ENCODE measurements at regions not wholly inside any gene's neighbourhood (a gene's known extent, or its start where the extent isn't known, plus 50 kb on each side); places are given as distances from the start of the nearest gene placed in this dataset.

DNA sequence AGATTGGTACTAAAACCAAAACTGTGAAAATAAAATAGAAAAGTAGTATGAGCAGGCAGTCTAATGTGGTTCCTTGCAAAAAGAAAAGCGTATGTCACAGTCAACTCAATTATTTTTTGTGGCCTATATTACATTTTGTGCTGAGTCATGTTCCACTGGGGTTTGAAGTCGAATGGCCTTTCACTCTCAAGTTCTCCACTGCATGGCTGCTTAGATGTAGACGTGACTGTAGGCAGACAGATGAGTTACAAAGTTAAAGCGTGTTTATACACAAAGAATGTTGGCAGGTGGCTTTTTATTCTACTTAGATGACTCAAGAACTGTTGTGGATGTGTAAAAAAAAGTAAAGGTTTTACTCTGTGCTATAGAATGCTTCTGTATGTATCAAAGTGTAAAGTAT, 133.9 kb downstream of the SLITRK6 start (continued):
- TF ChIP-seq, protein P1, sequence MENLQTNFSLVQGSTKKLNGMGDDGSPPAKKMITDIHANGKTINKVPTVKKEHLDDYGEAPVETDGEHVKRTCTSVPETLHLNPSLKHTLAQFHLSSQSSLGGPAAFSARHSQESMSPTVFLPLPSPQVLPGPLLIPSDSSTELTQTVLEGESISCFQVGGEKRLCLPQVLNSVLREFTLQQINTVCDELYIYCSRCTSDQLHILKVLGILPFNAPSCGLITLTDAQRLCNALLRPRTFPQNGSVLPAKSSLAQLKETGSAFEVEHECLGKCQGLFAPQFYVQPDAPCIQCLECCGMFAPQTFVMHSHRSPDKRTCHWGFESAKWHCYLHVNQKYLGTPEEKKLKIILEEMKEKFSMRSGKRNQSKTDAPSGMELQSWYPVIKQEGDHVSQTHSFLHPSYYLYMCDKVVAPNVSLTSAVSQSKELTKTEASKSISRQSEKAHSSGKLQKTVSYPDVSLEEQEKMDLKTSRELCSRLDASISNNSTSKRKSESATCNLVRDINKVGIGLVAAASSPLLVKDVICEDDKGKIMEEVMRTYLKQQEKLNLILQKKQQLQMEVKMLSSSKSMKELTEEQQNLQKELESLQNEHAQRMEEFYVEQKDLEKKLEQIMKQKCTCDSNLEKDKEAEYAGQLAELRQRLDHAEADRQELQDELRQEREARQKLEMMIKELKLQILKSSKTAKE (IDR thresholded peaks at IDR 0.05; ENCODE audit: low read depth, poor library complexity, severe bottlenecking), result peak; percentile 29
- TF ChIP-seq, protein P2, sequence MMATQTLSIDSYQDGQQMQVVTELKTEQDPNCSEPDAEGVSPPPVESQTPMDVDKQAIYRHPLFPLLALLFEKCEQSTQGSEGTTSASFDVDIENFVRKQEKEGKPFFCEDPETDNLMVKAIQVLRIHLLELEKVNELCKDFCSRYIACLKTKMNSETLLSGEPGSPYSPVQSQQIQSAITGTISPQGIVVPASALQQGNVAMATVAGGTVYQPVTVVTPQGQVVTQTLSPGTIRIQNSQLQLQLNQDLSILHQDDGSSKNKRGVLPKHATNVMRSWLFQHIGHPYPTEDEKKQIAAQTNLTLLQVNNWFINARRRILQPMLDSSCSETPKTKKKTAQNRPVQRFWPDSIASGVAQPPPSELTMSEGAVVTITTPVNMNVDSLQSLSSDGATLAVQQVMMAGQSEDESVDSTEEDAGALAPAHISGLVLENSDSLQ (IDR thresholded peaks at IDR 0.05), result peak; percentile 22; the same call in 1 of the 2 replicates
- peak; percentile 21; the same call in 1 of the 2 replicates for TF ChIP-seq ZNF217 (IDR thresholded peaks at IDR 0.05)
- TF ChIP-seq, protein P3, sequence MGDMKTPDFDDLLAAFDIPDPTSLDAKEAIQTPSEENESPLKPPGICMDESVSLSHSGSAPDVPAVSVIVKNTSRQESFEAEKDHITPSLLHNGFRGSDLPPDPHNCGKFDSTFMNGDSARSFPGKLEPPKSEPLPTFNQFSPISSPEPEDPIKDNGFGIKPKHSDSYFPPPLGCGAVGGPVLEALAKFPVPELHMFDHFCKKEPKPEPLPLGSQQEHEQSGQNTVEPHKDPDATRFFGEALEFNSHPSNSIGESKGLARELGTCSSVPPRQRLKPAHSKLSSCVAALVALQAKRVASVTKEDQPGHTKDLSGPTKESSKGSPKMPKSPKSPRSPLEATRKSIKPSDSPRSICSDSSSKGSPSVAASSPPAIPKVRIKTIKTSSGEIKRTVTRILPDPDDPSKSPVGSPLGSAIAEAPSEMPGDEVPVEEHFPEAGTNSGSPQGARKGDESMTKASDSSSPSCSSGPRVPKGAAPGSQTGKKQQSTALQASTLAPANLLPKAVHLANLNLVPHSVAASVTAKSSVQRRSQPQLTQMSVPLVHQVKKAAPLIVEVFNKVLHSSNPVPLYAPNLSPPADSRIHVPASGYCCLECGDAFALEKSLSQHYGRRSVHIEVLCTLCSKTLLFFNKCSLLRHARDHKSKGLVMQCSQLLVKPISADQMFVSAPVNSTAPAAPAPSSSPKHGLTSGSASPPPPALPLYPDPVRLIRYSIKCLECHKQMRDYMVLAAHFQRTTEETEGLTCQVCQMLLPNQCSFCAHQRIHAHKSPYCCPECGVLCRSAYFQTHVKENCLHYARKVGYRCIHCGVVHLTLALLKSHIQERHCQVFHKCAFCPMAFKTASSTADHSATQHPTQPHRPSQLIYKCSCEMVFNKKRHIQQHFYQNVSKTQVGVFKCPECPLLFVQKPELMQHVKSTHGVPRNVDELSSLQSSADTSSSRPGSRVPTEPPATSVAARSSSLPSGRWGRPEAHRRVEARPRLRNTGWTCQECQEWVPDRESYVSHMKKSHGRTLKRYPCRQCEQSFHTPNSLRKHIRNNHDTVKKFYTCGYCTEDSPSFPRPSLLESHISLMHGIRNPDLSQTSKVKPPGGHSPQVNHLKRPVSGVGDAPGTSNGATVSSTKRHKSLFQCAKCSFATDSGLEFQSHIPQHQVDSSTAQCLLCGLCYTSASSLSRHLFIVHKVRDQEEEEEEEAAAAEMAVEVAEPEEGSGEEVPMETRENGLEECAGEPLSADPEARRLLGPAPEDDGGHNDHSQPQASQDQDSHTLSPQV (IDR thresholded peaks at IDR 0.05), result no peak
- TF ChIP-seq BHLHE40 (IDR thresholded peaks at IDR 0.05; ENCODE audit: borderline replicate concordance in 1 of 2, low read depth in 2 of 2, low read length in 1 of 2), result peak in 1 of 2 experiments; percentile 39; a peak in 1 of 4 replicates
- TF ChIP-seq MEF2A (IDR thresholded peaks at IDR 0.05; ENCODE audit: insufficient read depth, low read depth, low read length), result no peak
